NCI-H345 treated with DMSO at 0.1 percent for 48 hours (cell line): ENCODE measurements at regions not wholly inside any gene's neighbourhood (a gene's known extent, or its start where the extent isn't known, plus 50 kb on each side); places are given as distances from the start of the nearest gene placed in this dataset.
A peak's percentile ranks its signal among the peaks of the same experiment; 100 is the strongest.

ENCODE experiments used
- DNase-seq: peaks from one replicate; lab custom pipeline; 2025; ENCODE audit not compliant: unreplicated experiment; lab: John Stamatoyannopoulos, UW

- no peak for DNase-seq
Observed at GRCh38 chr11:127274328-127274676, 273.7 kb upstream of the KIRREL3 start.

- DNase-seq, result no peak
Observed at GRCh38 chr11:127273593-127274327, 273.2 kb upstream of the KIRREL3 start.

GRCh38 chr11:127270851-127271250 lies 270.3 kb upstream of the KIRREL3 start:
- DNase-seq, result no peak

GRCh38 chr11:127269911-127270310 lies 269.3 kb upstream of the KIRREL3 start:
- no peak for DNase-seq

GRCh38 chr11:127268932-127269331 lies 268.4 kb upstream of the KIRREL3 start:
- DNase-seq, result no peak

- no peak for DNase-seq
Observed at GRCh38 chr11:127268521-127268920, 268.0 kb upstream of the KIRREL3 start.

GRCh38 chr11:127259102-127259501 lies 258.5 kb upstream of the KIRREL3 start:
- no peak for DNase-seq

GRCh38 chr11:127255209-127255608 lies 254.6 kb upstream of the KIRREL3 start:
- no peak for DNase-seq

GRCh38 chr11:127252321-127252720 lies 251.8 kb upstream of the KIRREL3 start:
- no peak for DNase-seq

GRCh38 chr11:127249576-127249975 lies 249.0 kb upstream of the KIRREL3 start:
- DNase-seq, result no peak

GRCh38 chr11:127248476-127248875 lies 247.9 kb upstream of the KIRREL3 start:
- no peak for DNase-seq

GRCh38 chr11:127247261-127247851 lies 246.8 kb upstream of the KIRREL3 start:
- peak; percentile 97 for DNase-seq

- peak; percentile 66 for DNase-seq
Observed at GRCh38 chr11:127242676-127243075, 242.1 kb upstream of the KIRREL3 start.

GRCh38 chr11:127238321-127238720 lies 237.8 kb upstream of the KIRREL3 start:
- no peak for DNase-seq

- DNase-seq, result no peak
Observed at GRCh38 chr11:127236776-127237175, 236.2 kb upstream of the KIRREL3 start.

GRCh38 chr11:127233998-127234397 lies 233.4 kb upstream of the KIRREL3 start:
- no peak for DNase-seq

GRCh38 chr11:127230392-127230791 lies 229.8 kb upstream of the KIRREL3 start:
- DNase-seq, result no peak

GRCh38 chr11:127226949-127227348 lies 226.4 kb upstream of the KIRREL3 start:
- DNase-seq, result no peak

GRCh38 chr11:127226380-127226779 lies 225.8 kb upstream of the KIRREL3 start:
- no peak for DNase-seq

- no peak for DNase-seq
Observed at GRCh38 chr11:127225619-127226018, 225.0 kb upstream of the KIRREL3 start.

GRCh38 chr11:127224276-127224675 lies 223.7 kb upstream of the KIRREL3 start:
- no peak for DNase-seq

GRCh38 chr11:127223633-127224032 lies 223.1 kb upstream of the KIRREL3 start:
- DNase-seq, result no peak

- DNase-seq, result no peak
Observed at GRCh38 chr11:127223026-127223425, 222.5 kb upstream of the KIRREL3 start.
